MM.1S (cell line): ENCODE measurements at regions not wholly inside any gene's neighbourhood (a gene's known extent, or its start where the extent isn't known, plus 50 kb on each side); places are given as distances from the start of the nearest gene placed in this dataset.
"Not testable (repeated sequence)": the region's sequence is repeated elsewhere in the genome, so short reads cannot be mapped to it uniquely, and the experiment has no call there.

Experiments used
- CTCF ChIP-seq: fragments of 300-600 bp; sonication (generic); IDR thresholded peaks from 2 replicates; pipeline ENCODE4 v1.5.1; 2016; ENCODE audit warnings: antibody characterized with exemption, low read length, mixed read lengths
- EZH2 ChIP-seq: fragments of 300-600 bp; sonication (generic); optimal IDR thresholded peaks from 2 replicates; pipeline ENCODE3; 2017; ENCODE audit warnings: low read depth, mild to moderate bottlenecking, antibody characterized with exemption, low read length, mixed read lengths
- EZH2phosphoT487 ChIP-seq: fragments of 300-600 bp; sonication (generic); IDR thresholded peaks from 2 replicates; pipeline ENCODE4 v1.6.1; 2018; ENCODE audit warnings: antibody characterized with exemption, low read length

- not testable (repeated sequence) for TF ChIP-seq EZH2, EZH2phosphoT487, CTCF
Measured at GRCh38 chr7:159303510-159303909, 158.8 kb upstream of the VIPR2 start.
